Stimulated activated naive CD4-positive, alpha-beta T cell (primary cell): ENCODE measurements at regions not wholly inside any gene's neighbourhood (a gene's known extent, or its start where the extent isn't known, plus 50 kb on each side); places are given as distances from the start of the nearest gene placed in this dataset.
"Not testable (repeated sequence)": the region's sequence is repeated elsewhere in the genome, so short reads cannot be mapped to it uniquely, and the experiment has no call there.

Experiments used
- DNase-seq, 6 experiments: peaks; one replicate each; lab custom pipeline; 2025; lab: John Stamatoyannopoulos, UW

- no peak for DNase-seq
These were observed 122.4 kb upstream of the NMUR2 start for GRCh38 chr5:152527358-152528052.

DNA sequence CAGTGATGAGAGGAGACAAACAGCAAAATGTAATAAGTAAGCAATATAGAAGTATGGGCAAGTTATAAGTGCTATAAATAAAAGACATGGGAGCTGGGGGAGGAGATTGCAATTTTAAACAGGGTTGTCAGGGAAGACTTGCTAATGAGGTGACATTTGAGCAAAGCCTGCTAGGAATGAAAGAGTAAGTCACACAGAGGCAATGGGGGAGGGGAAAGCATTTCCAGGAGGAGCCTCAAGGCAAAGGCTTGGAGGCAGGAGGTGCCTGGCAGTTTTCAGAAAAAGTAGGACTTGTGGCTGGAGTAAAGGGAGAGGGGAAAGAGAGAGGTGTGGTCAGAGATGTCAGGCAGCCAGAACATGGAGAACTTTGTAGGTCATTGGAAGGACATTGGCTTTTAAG is 124.4 kb upstream of the NMUR2 start:
- no peak for DNase-seq

GRCh38 chr5:152532714-152533113 is 127.6 kb upstream of the NMUR2 start:
- peak in 2 of 6 experiments; percentile 1 to 4 for DNase-seq

GRCh38 chr5:152534641-152535040 is 129.6 kb upstream of the NMUR2 start:
- DNase-seq: no peak

- DNase-seq: no peak
These were observed 137.7 kb upstream of the NMUR2 start for GRCh38 chr5:152542741-152543140.

DNA sequence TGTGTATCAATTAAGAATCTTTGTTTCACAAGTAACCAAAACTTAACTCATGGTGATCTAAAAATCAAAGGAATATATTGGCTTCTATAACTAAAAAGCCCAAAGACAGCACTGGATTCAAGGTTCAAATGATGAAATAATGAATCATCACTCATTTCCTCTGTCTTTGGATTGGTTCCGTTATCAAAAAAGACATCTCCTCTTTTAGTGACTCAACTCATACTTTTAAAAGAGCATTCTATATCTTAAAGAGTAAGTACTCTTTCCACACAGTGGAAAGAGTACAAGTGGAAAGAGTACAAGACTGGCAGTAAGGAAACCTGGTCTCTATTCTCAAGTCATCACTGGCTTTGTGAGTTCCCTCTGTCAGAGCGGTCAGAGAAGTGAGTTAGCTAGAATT is 141.4 kb upstream of the NMUR2 start:
- DNase-seq: no peak

GRCh38 chr5:152547202-152547601 is 142.1 kb upstream of the NMUR2 start:
- DNase-seq: no peak

DNA sequence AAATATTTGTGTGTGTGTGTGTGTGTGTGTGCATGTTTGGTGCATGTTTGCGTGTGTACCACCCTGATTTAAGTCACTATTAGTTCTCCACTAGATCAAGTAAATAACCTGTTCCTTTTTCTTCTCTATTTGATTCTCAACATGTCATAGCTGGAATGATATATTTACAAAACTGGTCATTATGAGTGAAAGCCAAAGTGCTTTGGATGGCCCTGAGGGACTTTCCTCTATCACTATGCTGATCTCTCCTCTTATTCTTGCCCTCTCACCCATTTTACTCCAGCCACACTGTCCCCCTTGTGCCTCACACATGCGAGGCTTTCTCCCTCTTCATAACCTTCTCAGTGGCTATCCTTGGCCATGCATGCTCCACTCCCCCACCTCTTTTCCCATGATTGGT is 144.6 kb upstream of the NMUR2 start:
- DNase-seq: no peak

DNA sequence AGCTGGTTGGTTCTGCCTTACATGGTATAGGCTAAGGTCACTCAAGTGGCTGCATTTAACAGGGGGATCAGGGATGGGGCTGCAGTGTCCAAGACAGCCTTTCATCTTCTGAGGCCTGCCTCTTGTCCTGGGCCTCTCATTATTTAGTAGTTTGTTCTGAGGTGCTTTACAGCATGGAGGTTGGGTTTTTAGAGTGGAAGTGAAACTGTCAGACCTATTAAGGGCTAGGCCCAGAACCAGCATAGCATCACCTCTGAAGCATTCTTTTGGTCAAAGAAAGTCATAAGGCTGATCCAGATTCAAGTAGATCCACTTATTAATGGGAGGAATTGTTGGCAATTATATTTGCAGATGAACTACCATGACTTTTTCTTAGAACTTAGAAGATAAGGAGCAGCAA is 146.0 kb upstream of the NMUR2 start:
- DNase-seq: no peak

GRCh38 chr5:152556784-152557183 is 151.7 kb upstream of the NMUR2 start:
- DNase-seq: no peak

DNA sequence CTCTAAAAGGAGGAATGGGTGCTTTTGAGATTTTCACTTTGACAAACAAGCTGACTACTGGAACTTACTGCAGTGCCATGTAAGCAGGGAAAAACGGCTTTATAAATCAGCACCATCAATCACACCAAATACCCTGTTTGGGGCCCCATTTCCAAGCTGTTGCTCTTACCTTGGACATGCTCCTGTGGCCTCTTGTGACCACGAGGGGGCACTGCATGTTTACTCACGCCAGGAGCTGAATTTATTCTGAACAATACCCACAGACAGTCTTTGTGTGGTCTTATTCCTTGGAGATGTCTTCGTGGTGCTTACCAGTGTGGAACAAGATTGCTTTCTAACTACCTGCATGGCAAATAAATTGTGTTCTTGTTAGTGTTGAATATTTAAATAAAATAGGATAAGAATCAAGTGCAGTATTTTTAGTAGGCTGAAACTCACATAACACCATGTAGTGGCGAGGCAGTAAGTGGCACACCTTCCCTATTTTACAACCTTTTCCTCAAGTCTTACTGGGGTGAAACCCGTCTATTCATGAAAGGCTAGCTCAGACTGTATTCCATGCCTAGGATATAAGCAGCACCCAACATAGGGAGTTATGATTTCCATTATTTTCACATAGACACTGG is 155.5 kb upstream of the NMUR2 start:
- DNase-seq: no peak

- DNase-seq: no peak
These were observed 162.9 kb upstream of the NMUR2 start for GRCh38 chr5:152568016-152568415.

DNA sequence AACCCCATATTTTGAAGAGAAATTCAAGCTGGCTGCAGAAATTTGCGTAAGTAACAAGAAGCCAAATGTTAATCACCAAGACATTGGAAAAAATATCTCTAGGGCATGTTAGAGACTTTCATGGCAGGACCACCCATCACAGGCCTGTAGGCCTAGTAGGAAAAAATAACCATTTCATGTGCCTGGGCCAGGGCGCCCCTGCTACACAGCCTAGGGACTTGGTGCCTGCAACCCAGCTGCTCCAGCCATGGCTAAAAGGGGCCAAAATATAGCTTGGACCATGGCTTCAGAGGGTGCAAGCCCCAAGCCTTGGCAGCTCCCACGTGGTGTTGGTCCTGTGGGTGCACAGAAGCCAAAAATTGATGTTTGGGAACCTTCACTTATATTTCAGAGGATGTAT is 167.7 kb upstream of the NMUR2 start:
- DNase-seq: no peak

DNA sequence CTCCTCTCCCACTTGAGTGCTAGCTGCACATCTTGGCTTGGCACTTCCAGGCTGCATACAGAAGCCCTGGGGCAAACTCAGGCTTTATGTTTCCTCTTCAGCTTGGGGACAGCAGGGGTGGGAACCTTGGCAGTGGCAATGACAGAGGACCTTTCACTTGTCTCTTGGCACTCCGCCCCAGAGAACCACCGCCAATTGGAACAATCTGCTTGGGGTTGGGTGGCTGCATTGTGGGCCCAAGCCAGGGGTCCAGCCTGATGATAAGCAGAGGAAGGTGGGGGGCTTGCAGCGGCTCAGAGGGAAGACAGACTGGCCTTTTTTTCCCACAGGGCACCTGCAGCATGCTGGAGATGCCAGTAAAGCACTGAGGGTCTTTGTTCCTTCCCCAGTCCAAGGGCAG is 179.0 kb upstream of the NMUR2 start:
- DNase-seq: no peak

DNA sequence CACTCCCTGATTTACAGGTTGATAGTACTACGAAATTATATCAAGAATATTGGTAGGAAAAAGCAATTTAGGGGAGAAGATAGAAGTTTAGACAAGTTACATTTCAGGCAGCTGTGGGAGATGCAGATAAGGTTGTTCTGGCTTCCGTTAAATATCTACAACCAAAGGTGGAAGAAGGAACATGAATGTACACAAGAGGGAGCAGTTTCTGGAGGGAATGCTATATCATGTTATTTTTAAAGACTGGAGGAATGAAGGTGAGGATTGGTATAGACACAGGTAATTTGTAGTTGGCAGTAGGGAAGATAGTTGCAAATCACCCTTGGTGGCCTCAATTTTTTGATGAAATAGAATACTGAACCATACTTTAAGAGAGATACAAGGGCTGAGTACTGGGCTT is 187.3 kb upstream of the NMUR2 start:
- no peak for DNase-seq

GRCh38 chr5:152593388-152593787 is 188.3 kb upstream of the NMUR2 start:
- no peak for DNase-seq

DNA sequence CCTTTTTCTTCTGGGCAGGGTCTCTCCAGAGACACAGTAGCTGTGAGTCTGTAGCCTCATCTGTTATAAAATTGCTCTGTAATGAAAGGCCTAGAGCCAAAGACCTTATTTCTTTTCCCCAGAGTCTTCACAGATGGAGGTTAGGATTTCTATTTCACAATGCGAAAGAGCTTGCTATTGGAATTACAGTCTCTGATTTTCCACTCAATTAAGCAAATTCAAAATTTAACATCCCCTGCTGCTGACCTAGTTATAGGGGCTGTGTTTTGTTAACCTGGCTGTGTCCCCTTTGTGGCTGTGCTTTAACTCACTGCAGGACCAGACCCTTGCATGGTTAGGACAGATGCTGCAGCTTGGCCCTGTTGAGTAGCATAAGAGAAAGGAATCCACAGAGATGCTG is 190.3 kb upstream of the NMUR2 start:
- no peak for DNase-seq

DNA sequence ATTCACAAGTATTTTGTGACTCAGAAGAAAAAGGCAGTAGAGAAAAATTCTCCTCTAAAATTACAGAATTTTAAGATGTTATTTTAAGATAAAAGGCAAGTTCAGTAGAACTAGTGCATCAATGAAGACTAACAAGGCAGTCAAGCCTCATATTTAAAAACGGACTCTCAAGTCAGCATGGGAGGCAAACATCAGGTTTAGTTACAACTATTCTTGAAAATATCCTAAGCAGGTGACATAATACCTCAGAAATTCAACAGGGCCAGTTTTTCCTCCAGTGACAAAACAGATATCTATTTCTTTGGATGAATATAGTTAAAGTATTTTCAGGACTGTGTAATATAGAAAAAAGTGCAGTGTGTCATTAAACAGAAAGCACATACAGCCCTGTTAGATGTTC is 194.0 kb upstream of the NMUR2 start:
- DNase-seq: no peak

DNA sequence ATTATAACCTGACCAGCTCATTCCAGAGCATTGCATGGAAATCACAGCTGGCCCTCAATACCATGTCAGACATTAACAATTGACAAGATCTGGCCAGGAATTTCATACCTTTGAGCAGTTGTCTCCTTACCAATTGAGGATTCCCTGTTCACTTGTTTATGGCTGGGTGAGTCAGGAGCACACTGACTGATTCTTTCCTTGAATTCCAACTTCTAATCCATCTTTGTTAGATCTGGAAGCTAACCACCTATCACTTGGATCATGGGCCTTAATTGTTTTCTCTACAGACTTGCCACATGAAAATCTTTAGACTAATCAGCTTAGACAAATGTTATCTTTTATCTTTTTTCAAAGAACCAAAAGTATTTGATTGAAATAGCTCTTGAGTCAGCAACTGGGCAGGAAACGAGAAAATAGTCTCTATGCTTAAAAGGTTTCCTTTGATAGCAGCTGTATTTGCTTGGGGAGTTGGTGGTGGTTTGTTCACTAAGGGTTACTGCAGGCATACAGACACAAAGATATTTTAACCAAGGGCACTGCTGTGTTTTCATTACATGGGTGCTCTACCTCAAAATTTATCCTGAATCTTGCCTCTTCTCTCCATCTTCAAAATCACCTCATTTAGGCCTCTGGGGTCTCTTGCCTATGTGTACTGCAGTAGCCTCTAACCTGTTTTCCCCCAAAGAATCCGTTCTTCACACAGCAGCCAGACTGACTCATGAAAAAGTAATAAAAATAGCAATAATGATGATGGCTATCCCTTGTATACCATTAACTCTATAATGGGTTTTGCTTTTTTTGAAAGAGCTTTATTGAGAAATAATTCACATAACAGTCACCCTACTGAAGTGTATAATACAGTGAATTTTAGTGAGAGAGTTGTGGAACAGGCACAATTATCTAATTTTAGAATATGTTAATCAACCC is 197.0 kb upstream of the NMUR2 start:
- DNase-seq: no peak

GRCh38 chr5:152606050-152606449 is 201.0 kb upstream of the NMUR2 start:
- not testable (repeated sequence) for DNase-seq

GRCh38 chr5:152606776-152607364 is 201.8 kb upstream of the NMUR2 start:
- no peak for DNase-seq

GRCh38 chr5:152607401-152608160 is 202.5 kb upstream of the NMUR2 start:
- no peak for DNase-seq
